ENCODE measurements at regions not wholly inside any gene's neighbourhood (a gene's known extent, or its start where the extent isn't known, plus 50 kb on each side); places are given as distances from the start of the nearest gene placed in this dataset.

DNA sequence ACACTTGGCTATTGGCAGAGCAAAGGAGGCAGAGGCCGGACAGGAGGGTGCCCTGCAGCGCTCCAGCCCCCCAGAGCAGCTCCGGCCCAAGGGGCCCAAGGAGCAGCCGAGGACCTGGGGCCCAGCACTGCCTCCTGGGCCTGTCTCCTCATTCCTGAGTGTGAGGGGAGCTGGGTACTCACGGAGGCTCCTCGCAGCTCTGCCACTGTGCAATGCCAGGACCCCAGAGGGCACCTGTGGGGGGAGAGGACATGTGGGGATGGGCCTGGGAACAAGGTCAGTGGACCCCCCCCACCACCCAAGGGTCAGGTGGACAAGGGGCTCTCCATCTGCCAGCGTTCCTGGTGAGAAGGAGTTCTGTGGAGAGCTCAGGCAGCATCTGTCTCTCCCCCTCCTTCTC is 192.6 kb upstream of the PPP1R26 start:
- no peaks in the 10 kb centered on the region for H3K9me3 Mint-ChIP-seq
- peaks cover 25% of the 10 kb centered on the region for H3K27me3 Mint-ChIP-seq
- TF ChIP-seq, protein P1, sequence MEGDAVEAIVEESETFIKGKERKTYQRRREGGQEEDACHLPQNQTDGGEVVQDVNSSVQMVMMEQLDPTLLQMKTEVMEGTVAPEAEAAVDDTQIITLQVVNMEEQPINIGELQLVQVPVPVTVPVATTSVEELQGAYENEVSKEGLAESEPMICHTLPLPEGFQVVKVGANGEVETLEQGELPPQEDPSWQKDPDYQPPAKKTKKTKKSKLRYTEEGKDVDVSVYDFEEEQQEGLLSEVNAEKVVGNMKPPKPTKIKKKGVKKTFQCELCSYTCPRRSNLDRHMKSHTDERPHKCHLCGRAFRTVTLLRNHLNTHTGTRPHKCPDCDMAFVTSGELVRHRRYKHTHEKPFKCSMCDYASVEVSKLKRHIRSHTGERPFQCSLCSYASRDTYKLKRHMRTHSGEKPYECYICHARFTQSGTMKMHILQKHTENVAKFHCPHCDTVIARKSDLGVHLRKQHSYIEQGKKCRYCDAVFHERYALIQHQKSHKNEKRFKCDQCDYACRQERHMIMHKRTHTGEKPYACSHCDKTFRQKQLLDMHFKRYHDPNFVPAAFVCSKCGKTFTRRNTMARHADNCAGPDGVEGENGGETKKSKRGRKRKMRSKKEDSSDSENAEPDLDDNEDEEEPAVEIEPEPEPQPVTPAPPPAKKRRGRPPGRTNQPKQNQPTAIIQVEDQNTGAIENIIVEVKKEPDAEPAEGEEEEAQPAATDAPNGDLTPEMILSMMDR (conservative IDR thresholded peaks at IDR 0.05) = no peak
- H3K27ac Mint-ChIP-seq = no peak overlapping the region
- peaks cover 13% of the 10 kb centered on the region for H3K4me1 Mint-ChIP-seq (ENCODE audit: unreplicated experiment)
- H3K36me3 Mint-ChIP-seq = no peaks in the 10 kb centered on the region
- no peak overlapping the region for H3K4me3 Mint-ChIP-seq
- no peak for DNase-seq (ENCODE audit: extremely low spot score, unreplicated experiment)

DNA sequence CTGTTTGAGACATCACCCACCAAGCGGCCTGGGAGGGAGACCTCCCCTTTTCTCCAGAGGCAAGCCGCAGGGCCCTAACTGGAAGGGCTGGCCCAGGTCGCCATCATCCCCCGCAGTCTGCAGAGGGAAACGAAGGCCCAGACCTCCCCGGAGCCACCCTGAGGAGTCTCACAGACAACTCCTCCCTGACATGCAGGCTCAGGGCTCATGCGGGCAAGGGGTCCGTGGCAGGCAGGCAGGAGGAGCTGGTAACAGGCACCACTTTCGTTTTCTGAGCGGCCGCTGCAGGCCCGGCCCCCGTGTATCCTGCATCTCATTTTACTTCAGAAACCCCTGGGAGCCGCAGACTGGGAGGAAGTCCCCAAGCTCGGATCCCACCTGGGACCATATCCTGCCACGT is 192.0 kb upstream of the PPP1R26 start:
- TF ChIP-seq, protein P1 (conservative IDR thresholded peaks at IDR 0.05) = no peak
- H3K4me3 Mint-ChIP-seq = no peak overlapping the region
- H3K27ac Mint-ChIP-seq = no peak overlapping the region
- peaks cover 31% of the 10 kb centered on the region for H3K27me3 Mint-ChIP-seq
- peaks cover 13% of the 10 kb centered on the region for H3K4me1 Mint-ChIP-seq (ENCODE audit: unreplicated experiment)
- H3K36me3 Mint-ChIP-seq = no peaks in the 10 kb centered on the region
- DNase-seq (ENCODE audit: extremely low spot score, unreplicated experiment) = no peak
- H3K9me3 Mint-ChIP-seq = no peaks in the 10 kb centered on the region

DNA sequence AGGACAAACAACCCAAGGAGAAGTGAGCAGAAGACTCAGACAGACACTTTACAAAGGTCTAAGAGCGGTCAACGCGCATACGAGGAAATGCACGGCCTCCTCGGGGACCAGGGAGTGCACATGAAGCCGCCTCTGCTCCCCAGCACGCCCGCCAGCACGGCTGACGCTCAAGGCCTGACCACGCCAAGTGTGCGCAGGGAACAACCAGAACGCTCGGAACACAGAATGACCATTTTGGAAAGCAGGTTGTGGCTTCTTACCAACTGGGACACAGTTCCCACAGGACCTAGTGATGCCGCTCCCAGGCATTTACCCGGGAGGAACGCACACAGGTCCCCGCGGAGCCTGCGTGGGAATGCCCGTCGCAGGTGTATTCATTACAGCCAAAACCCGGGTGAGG is 191.5 kb upstream of the PPP1R26 start:
- H3K36me3 Mint-ChIP-seq = no peaks in the 10 kb centered on the region
- DNase-seq (ENCODE audit: extremely low spot score, unreplicated experiment) = no peak
- no peaks in the 10 kb centered on the region for H3K9me3 Mint-ChIP-seq
- TF ChIP-seq, protein P1 (conservative IDR thresholded peaks at IDR 0.05) = no peak
- H3K27ac Mint-ChIP-seq = no peak overlapping the region
- peaks cover 31% of the 10 kb centered on the region for H3K27me3 Mint-ChIP-seq
- H3K4me3 Mint-ChIP-seq = no peak overlapping the region
- peaks cover 13% of the 10 kb centered on the region for H3K4me1 Mint-ChIP-seq (ENCODE audit: unreplicated experiment)

DNA sequence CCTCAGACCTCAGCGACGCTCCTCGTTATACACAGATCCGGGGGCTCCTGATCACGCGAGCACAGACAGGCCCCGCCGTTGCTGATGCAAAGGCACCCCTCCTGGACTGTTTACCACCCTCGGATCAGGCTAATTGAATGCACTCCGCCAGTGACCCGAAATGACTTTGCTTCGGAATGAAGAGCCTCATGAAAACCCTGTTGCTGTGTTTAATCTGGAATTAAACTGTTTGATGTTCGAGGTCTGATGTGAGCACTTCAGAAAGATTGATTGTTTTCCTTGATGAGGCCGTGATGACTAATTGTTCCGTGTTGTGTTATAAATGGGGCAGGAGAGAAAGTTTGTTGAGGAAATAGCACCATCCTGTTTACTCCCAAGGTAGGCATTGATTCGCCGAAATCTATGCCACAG is 190.5 kb upstream of the PPP1R26 start:
- Mint-ChIP-seq H3K4me1 (ENCODE audit: unreplicated experiment) (peaks cover 13% of the 10 kb centered on the region), H3K9me3 (no peaks in the 10 kb centered on the region), H3K27ac (no peak overlapping the region), H3K36me3 (no peaks in the 10 kb centered on the region), H3K27me3 (peaks cover 31% of the 10 kb centered on the region), H3K4me3 (no peak overlapping the region)
- TF ChIP-seq, protein P1 (conservative IDR thresholded peaks at IDR 0.05) = no peak
- DNase-seq (ENCODE audit: extremely low spot score, unreplicated experiment) = no peak

DNA sequence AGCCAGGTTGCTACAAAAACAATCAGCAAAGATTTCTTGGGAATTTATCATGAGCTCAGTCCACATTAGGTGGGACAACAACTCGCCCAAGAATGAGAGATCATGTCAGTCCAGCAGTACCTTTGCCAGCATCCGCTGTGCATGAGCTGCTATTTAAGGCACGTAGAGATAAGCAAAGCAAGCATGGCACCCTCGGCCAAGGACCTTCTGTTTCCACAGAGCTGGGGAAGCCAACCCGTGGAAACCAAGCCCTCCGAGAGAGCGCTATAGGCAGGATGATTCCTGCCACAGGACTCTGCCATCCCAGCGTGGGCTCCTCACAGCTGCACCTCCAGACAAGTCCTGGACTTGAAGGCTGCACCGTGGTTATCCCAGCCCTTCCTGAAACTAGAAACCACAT is 189.5 kb upstream of the PPP1R26 start:
- Mint-ChIP-seq H3K4me1 (ENCODE audit: unreplicated experiment) (peaks cover 13% of the 10 kb centered on the region), H3K4me3 (no peak overlapping the region), H3K27me3 (peaks cover 33% of the 10 kb centered on the region), H3K9me3 (no peaks in the 10 kb centered on the region), H3K36me3 (no peaks in the 10 kb centered on the region), H3K27ac (no peak overlapping the region)
- TF ChIP-seq, protein P1 (conservative IDR thresholded peaks at IDR 0.05) = no peak
- no peak for DNase-seq (ENCODE audit: extremely low spot score, unreplicated experiment)

DNA sequence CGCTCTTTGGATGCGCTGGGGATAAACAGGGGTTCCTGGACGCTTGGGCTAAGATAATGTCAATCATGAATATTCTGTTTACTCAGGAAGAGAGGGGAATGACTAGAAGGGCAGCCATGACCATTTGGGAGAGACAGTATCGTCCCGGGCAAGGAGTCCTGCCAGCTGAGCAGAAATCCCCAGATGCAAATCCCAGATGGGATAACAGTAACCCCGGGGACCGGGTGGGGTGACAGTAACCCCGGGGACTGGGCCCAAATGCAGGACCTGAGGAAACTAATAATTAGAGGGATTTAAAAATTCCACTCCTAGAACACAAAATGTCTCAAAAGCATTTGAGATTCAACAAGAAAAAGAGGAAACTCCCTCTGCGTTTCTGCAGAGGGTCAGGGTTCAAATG is 189.0 kb upstream of the PPP1R26 start:
- Mint-ChIP-seq H3K9me3 (no peaks in the 10 kb centered on the region), H3K4me3 (no peak overlapping the region), H3K27me3 (peaks cover 35% of the 10 kb centered on the region), H3K27ac (no peak overlapping the region), H3K36me3 (no peaks in the 10 kb centered on the region), H3K4me1 (ENCODE audit: unreplicated experiment) (peaks cover 13% of the 10 kb centered on the region)
- TF ChIP-seq, protein P1 (conservative IDR thresholded peaks at IDR 0.05) = no peak
- DNase-seq (ENCODE audit: extremely low spot score, unreplicated experiment) = no peak

All from type B pancreatic cell (in vitro differentiated cells).